Duodenal mucosa (tissue), 2 donors: ENCODE measurements at regions not wholly inside any gene's neighbourhood (a gene's known extent, or its start where the extent isn't known, plus 50 kb on each side); places are given as distances from the start of the nearest gene placed in this dataset.
A peak's percentile ranks its signal among the peaks of the same experiment; 100 is the strongest.

ENCODE experiments used
- H3K27ac ChIP-seq: one replicate; pipeline ENCODE4 v1.7.0; 2013; ENCODE audit warnings: low read depth, low read length
- H3K27me3 ChIP-seq, 2 donors: one replicate each; pipeline ENCODE4 v1.7.0; 2013; ENCODE audit warnings: low read length in 2 of 2, control low read depth in 1 of 2; ENCODE audit not compliant: insufficient read depth in 2 of 2, control insufficient read depth in 1 of 2
- H3K36me3 ChIP-seq, 2 donors: one replicate each; pipeline ENCODE4 v1.7.0; 2013; ENCODE audit warnings: low read length in 2 of 2, control low read depth in 1 of 2; ENCODE audit not compliant: insufficient read depth in 2 of 2, control insufficient read depth in 1 of 2
- H3K4me1 ChIP-seq, 2 donors: one replicate each; pipeline ENCODE4 v1.7.0; 2013; ENCODE audit warnings: low read length in 2 of 2, control low read depth in 1 of 2; ENCODE audit not compliant: insufficient read depth in 2 of 2, control insufficient read depth in 1 of 2
- H3K4me3 ChIP-seq, 2 donors: one replicate each; pipeline ENCODE4 v1.7.0; 2013; ENCODE audit warnings: low read length in 2 of 2, low read depth in 1 of 2
- H3K9ac ChIP-seq, 2 donors: one replicate each; pipeline ENCODE4 v1.7.0; 2013; ENCODE audit warnings: low read length in 2 of 2, low read depth in 1 of 2
- H3K9me3 ChIP-seq, 2 donors: one replicate each; pipeline ENCODE4 v1.7.0; 2013; ENCODE audit warnings: low read length in 2 of 2, control low read depth in 1 of 2; ENCODE audit not compliant: control insufficient read depth in 1 of 2

DNA sequence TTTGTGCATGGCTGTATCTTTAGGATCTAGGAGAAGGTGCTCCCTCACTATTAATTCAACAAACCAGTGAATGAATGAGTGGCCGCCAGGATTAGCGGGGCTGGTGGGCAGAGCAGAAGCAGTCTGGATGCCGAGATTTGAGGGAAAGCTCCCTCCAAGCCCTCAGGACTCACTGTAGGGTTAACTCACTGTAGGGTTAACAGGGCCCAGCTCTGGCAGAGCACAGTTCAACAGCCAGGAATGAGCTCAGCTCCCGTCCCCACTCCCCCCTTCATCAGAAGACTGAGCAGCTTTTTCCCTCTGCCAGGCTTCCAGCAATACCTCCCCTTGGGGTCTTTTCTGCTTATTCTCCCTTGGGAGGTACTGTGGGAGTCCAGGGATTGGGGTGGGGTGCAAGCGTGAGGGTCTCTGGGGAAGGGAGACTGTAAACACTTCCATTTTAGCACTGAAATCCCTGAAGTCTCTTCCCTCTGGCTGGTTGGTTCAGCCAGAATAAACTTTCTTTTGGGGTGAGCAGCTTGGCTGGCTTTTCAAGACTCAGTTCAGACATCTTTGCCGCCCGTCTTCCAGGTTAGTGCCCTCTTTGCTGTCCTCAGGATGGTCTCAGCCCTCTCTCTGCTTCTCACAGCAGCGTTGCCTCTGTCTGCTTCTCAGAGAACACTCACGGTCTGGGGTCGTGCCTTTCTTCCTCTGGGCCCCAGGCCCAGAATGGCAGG lies 53.7 kb upstream of the WSB1 start:
- no peaks in the 10 kb centered on the region for H3K36me3 ChIP-seq
- no peaks in the 10 kb centered on the region for H3K9me3 ChIP-seq
- no peak overlapping the region for H3K9ac ChIP-seq
- H3K27ac ChIP-seq: no peak overlapping the region
- H3K4me1 ChIP-seq: peaks cover 16 to 21% of the 10 kb centered on the region in 2 donors
- H3K4me3 ChIP-seq: no peak overlapping the region
- no peaks in the 10 kb centered on the region for H3K27me3 ChIP-seq

GRCh38 chr17:27240802-27241155 lies 53.1 kb upstream of the WSB1 start:
- Histone ChIP-seq H3K9ac (no peak overlapping the region), H3K27ac (no peak overlapping the region), H3K36me3 (no peaks in the 10 kb centered on the region), H3K27me3 (no peaks in the 10 kb centered on the region), H3K4me3 (no peak overlapping the region), H3K4me1 (peaks cover 21 to 27% of the 10 kb centered on the region in 2 donors), H3K9me3 (no peaks in the 10 kb centered on the region)

GRCh38 chr17:27241346-27241946 lies 52.5 kb upstream of the WSB1 start:
- Histone ChIP-seq H3K4me1 (peaks cover 22 to 28% of the 10 kb centered on the region in 2 donors), H3K9ac (no peak overlapping the region), H3K36me3 (no peaks in the 10 kb centered on the region), H3K27me3 (no peaks in the 10 kb centered on the region), H3K27ac (no peak overlapping the region), H3K9me3 (no peaks in the 10 kb centered on the region), H3K4me3 (no peak overlapping the region)

GRCh38 chr17:27242951-27243350 lies 51.0 kb upstream of the WSB1 start:
- H3K4me1 ChIP-seq: peaks cover 26 to 30% of the 10 kb centered on the region in 2 donors
- no peak overlapping the region for H3K27ac ChIP-seq
- H3K9ac ChIP-seq: no peak overlapping the region
- no peaks in the 10 kb centered on the region for H3K9me3 ChIP-seq
- no peaks in the 10 kb centered on the region for H3K27me3 ChIP-seq
- no peak overlapping the region for H3K4me3 ChIP-seq
- no peaks in the 10 kb centered on the region for H3K36me3 ChIP-seq

DNA sequence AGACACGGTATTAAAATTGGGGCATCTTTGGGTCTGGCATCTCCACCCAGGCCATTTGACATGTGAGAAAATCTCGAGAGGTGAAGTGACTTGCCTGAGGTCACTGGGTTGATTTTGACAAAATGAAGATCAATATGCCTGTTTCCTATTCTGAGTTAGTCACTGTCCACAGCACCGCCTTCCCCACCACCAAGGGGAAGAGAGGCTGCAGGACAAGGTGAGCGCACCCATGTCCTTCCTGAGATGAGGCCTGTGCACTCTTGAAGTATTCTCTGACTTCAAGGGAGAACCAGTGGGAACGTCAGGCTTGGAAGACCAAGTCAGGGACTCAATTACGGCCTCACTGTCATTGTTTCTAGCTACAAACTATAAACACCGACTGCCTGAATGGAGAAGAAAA lies 49.9 kb upstream of the WSB1 start:
- Histone ChIP-seq H3K4me3 (no peak overlapping the region), H3K9ac (no peak overlapping the region), H3K36me3 (no peaks in the 10 kb centered on the region), H3K27me3 (no peaks in the 10 kb centered on the region), H3K9me3 (no peaks in the 10 kb centered on the region), H3K4me1 (peaks cover 26 to 30% of the 10 kb centered on the region in 2 donors), H3K27ac (peak overlapping the region; percentile 57)
